GM18519 (cell line): ENCODE measurements at regions not wholly inside any gene's neighbourhood (a gene's known extent, or its start where the extent isn't known, plus 50 kb on each side); places are given as distances from the start of the nearest gene placed in this dataset.
A peak's percentile ranks its signal among the peaks of the same experiment; 100 is the strongest.
"Not testable (repeated sequence)": the region's sequence is repeated elsewhere in the genome, so short reads cannot be mapped to it uniquely, and the experiment has no call there.

Source experiments
- ATAC-seq: cut with Tn5 transposase; IDR thresholded peaks from one replicate; pipeline ENCODE4 v1.9.1; 2021; ENCODE audit warnings: mild to moderate bottlenecking, moderate library complexity; ENCODE audit not compliant: unreplicated experiment, low FRiP score

DNA sequence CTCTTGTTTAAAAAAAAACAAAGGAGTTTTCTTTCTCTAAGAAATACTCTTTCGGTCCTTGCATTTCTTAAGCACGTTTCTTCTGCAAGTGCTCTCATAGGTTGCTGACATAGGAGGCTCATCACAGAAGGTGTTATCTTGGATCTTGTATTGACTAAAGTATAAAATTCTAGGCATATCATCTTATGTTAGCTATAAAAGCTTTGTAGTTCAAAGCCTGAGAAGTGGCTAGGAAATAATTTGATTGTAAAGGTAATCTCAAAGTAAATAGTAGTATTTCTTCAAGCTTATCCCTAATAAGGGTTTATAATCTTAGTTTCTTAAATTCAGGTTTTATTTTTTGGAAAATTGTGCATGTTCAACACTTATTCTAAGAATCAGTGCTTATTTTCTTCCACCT is 778.9 kb downstream of the TMTC2 start:
- ATAC-seq, result no peak

GRCh38 chr12:83462419-83462818 is 775.7 kb downstream of the TMTC2 start:
- no peak for ATAC-seq

GRCh38 chr12:83461336-83461935 is 774.7 kb downstream of the TMTC2 start:
- no peak for ATAC-seq

DNA sequence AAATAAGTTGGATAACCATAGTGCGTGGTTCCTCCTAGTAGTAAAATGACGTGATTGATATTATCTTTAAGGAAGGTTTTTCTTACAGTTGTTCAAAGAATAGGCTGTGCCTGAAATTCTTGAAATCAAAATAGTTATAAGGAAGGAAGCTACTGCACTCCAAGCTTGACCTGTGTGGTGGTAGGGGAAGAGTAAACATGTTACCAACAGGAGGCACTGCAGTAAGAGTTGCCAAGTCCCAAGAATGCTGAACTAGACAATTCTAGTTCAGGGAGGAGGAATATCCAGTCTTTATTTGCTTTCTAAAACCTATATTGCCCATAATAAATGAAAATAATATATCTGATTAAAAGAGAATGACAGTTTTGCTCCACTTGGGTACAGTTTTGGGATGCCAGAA is 764.5 kb downstream of the TMTC2 start:
- ATAC-seq, result no peak

GRCh38 chr12:83434600-83434999 is 747.9 kb downstream of the TMTC2 start:
- ATAC-seq, result no peak

- no peak for ATAC-seq
These were observed 745.5 kb downstream of the TMTC2 start for GRCh38 chr12:83432176-83432719.

DNA sequence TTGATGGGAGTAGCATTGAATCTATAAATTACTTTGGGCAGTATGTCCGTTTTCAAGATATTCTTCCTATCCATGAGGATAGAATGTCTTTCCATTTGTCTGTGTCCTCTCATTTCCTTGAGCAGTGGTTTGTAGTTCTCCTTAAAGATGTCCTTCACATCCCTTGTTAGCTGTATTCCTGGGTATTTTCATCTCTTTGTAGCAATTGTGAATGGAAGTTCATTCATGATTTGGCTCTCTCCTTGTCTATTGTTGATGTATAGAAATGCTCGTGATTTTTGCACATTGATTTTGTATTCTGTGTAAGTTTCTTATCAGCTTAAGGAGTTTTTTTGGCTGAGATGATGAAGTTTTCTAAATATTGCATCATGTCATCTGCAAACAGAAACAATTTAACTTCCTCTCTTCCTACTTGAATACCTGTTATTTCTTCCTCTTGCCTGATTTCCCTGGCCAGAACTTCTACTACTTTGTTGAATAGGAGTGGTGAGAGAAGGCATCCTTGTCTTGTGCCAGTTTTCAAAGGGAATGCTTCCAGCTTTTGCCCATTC is 741.0 kb downstream of the TMTC2 start:
- ATAC-seq, result not testable (repeated sequence)

DNA sequence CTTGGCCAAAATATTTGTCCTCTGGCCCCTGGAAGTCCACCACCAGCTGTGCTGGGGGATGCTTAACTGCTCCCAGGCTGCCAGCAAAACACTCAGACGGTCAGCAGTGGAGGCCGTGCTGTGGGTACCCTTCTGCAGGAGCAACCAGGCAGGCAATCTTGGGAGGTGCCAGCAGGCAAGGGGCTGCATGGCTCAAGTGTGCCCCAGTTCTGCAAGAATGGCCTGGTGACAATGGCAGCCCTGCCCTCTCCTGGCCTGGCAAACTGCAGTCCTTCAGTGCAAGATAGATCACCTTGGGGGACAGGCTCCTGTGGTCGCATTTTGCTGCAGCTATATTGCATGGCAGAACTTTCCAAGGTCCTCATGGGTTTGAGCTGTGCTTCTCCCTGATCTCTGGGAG is 728.3 kb downstream of the TMTC2 start:
- ATAC-seq, result no peak

GRCh38 chr12:83408851-83409250 is 722.1 kb downstream of the TMTC2 start:
- no peak for ATAC-seq

- ATAC-seq, result no peak
These were observed 721.4 kb downstream of the TMTC2 start for GRCh38 chr12:83408146-83408545.

- no peak for ATAC-seq
These were observed 717.8 kb downstream of the TMTC2 start for GRCh38 chr12:83404521-83404920.

DNA sequence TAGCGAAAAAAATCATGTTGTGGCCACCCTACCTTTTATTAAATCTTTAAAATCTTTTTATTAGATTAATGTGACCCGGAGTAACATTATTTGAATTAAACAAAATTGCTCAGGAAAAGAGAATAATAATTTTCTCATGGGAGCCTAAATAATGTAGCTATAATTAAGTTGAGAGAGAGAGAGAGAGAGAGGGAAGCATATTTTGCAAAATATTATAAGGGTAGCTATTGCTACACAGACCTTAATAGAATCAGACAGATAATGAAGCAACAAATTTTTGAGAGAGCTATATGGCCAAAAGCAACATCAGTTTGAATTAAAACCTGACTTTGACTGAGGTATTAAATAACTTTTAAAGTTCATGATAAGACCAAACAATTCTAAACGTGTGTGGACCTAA is 703.5 kb downstream of the TMTC2 start:
- no peak for ATAC-seq

DNA sequence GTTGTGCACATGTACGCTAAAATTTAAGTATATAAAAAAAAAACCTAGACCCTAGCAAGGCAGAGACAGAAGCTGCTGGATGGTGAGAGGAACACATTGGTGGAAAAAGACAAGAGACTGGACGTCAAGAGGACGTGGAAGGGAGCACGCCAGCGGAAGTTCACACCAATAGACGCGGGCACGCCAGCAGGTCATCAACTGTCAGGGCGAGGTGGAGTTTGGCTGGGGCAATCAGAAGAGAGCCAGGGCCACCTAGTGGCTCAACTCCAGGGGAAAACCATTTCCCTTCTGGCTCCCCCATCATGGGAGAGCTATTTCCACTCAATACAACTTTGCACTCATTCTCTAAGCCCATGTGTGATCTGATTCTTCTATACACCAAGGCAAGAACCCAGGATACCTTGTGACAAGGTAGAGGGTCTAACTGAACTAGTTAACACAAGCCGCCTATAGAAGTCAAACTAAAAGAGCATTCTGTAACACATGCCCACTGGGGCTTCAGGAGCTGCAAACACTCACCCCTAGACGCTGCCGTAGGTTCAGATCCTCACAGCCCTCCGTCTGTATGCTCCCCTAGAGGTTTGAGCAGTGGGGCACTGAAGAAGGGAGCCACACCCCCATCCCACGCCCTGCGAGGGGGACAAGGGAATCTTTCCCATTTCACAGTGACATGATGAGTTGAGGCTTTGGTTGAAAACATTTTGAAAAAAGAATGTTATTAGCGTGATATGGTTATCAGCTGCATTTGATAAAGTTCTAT is 702.7 kb downstream of the TMTC2 start:
- ATAC-seq, result peak; percentile 36

DNA sequence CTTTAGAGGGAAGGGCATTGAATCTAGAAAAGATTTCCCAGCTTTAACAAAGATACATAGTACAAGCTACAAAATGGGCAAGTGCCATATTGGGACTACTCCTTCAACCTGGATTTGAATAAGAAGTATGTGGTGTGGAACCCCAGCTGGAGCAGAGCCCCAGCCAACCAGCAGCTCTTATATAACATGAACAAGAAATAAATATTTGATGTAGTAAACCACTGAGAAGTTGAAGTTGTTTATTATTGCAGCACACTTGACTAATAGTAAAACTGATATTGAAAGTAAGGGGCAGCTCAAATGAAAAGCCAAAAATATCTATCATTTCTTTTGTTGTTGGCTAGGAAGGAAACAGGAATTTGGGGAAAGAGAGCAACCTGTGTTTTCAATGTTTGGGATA is 701.8 kb downstream of the TMTC2 start:
- no peak for ATAC-seq

DNA sequence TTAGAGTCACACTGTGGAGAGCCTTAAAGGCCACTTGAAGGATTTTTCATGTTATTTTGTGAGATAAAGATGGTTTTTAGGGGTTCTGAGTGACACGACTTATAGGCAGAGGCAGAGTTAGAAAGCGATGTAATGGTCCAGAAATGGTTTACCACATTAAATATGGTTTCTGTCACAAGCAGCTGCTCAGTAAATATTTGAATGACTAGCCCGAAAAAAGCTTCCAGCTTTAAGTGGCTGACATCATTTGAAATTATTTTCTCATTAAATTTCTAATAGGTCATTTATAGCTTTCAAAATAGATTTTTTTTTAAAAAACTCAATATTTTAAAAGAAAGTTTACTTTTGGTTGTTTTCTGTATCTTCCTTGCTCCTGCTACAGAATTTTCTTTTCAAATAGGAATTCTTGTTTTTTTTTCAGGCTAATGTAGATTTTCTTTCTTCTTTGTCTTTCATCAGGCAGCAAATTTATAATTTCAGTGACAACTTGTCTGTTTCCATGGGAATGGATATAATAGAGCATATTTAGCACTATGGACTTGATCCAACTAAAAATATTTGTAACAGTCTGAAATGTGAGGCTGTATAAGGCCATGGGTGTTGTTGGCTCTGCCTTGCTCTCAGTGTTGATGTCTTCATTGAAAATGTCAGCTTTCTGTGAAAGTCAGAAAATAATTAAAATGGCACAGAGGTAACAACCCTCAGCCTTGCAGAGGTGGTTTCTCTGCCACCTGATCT is 700.0 kb downstream of the TMTC2 start:
- ATAC-seq, result no peak

GRCh38 chr12:83378186-83378727 is 691.6 kb downstream of the TMTC2 start:
- no peak for ATAC-seq

DNA sequence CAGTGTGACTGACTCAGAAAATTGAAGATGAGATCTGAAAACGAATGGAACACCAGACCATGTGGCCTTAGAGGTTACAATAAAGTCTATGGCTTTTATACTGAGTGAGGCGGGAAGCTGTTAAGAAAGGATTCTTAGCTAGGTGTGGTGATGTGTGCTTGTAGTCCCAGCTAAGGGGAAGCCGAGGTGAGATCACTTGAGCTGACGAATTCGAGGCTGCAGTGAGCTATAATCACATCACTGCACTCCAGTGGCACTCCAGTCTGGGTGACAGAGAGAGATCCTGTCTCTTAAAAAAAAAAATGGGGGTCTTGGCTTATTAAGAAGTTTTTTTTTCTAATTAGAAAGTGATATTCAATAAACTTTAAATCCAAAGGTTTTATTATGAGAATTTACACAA is 678.6 kb downstream of the TMTC2 start:
- ATAC-seq, result no peak

DNA sequence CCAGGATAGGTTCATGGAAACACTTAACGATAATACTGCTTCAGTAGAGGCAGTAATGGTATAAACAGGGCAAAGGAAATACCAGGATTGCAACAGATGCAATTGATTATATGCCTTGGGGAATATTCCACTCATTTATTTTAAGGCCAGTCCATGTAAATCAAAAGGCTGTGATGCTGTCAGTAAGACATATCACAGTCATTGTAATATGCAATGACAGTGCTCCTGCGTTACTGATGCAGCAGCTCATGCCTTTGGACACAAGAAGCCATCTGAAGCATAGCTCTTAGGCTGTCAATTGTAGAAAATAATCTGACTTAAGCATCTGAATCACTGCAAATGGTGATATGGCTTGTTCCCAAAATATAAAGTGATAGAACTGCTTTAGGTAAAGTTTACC is 674.8 kb downstream of the TMTC2 start:
- no peak for ATAC-seq

DNA sequence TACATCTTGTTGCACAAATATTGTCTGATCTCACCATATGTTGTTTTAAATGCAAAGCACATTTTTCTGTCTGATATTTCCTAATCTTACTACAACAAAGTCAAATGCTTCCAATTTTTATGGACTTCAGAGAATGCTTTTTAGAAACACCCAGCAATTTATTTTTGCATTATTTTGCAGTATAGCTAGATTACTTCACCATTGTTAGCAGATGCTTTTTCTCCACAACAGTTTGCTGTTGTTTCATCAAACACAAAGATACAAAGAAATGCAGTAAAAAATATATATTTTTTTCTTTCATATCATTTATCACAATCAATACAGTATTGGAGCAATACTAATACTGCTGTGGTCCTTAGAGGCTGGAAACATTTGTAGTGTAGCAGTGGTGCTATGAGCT is 674.4 kb downstream of the TMTC2 start:
- no peak for ATAC-seq

DNA sequence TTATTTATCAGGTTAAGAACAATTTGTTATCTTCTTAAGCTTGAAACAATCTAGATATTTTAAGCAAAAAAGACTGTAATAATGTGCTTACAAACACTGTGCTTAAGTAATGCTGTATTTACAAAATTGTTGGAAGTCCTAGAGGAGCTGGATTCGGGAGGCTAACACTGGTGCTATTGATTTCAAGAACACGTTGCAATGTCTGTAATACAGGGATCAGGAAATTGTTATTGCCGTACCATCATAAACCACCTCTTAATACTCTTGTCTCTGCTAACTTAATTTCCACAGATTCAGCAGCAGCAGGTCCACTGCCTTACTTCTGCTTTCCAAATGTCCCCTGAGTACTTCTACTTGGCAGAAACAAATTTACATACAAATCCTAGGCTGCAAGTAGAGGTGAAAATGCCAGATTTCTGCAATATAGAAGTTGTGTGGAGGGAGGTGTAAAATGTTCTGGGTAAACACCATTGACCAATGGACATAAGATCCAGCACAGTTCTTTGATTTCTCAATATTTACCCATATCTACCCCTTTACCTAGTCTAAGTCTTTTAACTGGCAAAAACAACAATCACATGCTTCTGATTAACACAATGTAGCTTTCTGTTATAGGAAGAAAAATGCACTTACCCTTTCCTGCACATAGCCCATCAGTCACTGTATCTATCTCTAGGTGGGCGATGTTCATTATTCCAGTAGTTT is 663.4 kb downstream of the TMTC2 start:
- ATAC-seq, result no peak
